Prostate gland (tissue), 2 donors: ENCODE measurements at regions not wholly inside any gene's neighbourhood (a gene's known extent, or its start where the extent isn't known, plus 50 kb on each side); places are given as distances from the start of the nearest gene placed in this dataset.

Experiments used
- DNase-seq: peaks from one replicate; pipeline ENCODE4 v3.0.0-alpha.2; 2019; ENCODE audit warnings: low spot score
- H3K27ac ChIP-seq, 2 donors: fragments of 200-600 bp; sonication (generic); 2 replicates each; pipeline ENCODE4 v1.5.1; 2017 to 2019
- H3K27me3 ChIP-seq: fragments of 200-600 bp; sonication (generic); replicated peaks from 2 replicates; pipeline ENCODE4 v1.5.1; 2019; ENCODE audit not compliant: insufficient read depth
- H3K36me3 ChIP-seq, 2 donors: fragments of 200-600 bp; sonication (generic); 1 replicate in 1 of 2; 2 replicates in 1 of 2; pipeline versions ENCODE4 v1.5.1 to v1.8.1; 2017 to 2019
- H3K4me1 ChIP-seq: fragments of 200-600 bp; sonication (generic); replicated peaks from 2 replicates; pipeline ENCODE4 v1.5.1; 2019
- H3K4me3 ChIP-seq, 2 donors: fragments of 200-600 bp; sonication (generic); 2 replicates each; pipeline ENCODE4 v1.5.1; 2017 to 2019
- H3K9me3 ChIP-seq: fragments of 200-600 bp; sonication (generic); 2 replicates; pipeline ENCODE4 v1.5.1; 2017
- POLR2A ChIP-seq: fragments of 450-650 bp; IDR thresholded peaks from one replicate; pipeline ENCODE4 v1.6.1; 2016; ENCODE audit warnings: antibody characterized with exemption, mild to moderate bottlenecking
- POLR2AphosphoS5 ChIP-seq: sonication (generic); formaldehyde crosslinking; IDR thresholded peaks from one replicate; pipeline ENCODE4 v1.6.1; 2017; ENCODE audit warnings: antibody characterized with exemption
- WGBS: methylation state at CpG from one replicate; pipeline ENCODE4 v1.1.5; 2018; 5-methylcytosine and 5-hydroxymethylcytosine counted together
- intact Hi-C: fragments of 100-400 bp; cut with DNase I; formaldehyde crosslinking; loops from one replicate; pipeline ENCODE4 v1.14.2; 2022
- TF ChIP-seq, protein P1 (sequence below), 4 experiments: fragments of 200-600 bp in 2 of 4; fragments of 450-650 bp in 2 of 4; sonication (generic) in 2 of 4; IDR thresholded peaks; 1 replicate in 3 of 4; 2 replicates in 1 of 4; pipeline ENCODE4 v1.5.1; 2016 to 2019; ENCODE audit warnings: antibody characterized with exemption in 4 of 4, mild to moderate bottlenecking in 2 of 4, moderate library complexity in 2 of 4

- DNase-seq, result no peak
- Histone ChIP-seq H3K36me3 (no peaks in the 10 kb centered on the region), H3K9me3 (no peaks in the 10 kb centered on the region), H3K4me3 (no peak overlapping the region), H3K4me1 (no peaks in the 10 kb centered on the region), H3K27ac (no peak overlapping the region), H3K27me3 (no peaks in the 10 kb centered on the region)
- 71% methylated on average over 4 of the region's 4 CpGs for WGBS
- no peak for TF ChIP-seq POLR2AphosphoS5
- no peak for TF ChIP-seq POLR2A
- TF ChIP-seq, protein P1, sequence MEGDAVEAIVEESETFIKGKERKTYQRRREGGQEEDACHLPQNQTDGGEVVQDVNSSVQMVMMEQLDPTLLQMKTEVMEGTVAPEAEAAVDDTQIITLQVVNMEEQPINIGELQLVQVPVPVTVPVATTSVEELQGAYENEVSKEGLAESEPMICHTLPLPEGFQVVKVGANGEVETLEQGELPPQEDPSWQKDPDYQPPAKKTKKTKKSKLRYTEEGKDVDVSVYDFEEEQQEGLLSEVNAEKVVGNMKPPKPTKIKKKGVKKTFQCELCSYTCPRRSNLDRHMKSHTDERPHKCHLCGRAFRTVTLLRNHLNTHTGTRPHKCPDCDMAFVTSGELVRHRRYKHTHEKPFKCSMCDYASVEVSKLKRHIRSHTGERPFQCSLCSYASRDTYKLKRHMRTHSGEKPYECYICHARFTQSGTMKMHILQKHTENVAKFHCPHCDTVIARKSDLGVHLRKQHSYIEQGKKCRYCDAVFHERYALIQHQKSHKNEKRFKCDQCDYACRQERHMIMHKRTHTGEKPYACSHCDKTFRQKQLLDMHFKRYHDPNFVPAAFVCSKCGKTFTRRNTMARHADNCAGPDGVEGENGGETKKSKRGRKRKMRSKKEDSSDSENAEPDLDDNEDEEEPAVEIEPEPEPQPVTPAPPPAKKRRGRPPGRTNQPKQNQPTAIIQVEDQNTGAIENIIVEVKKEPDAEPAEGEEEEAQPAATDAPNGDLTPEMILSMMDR (IDR thresholded peaks at IDR 0.05), result no peak
- intact Hi-C loops, result no loop called here
Measured at GRCh38 chr13:105343134-105343806, 1192.2 kb downstream of the EFNB2 start.

- H3K27ac ChIP-seq, result no peak overlapping the region
- H3K4me1 ChIP-seq, result no peaks in the 10 kb centered on the region
- no peaks in the 10 kb centered on the region for H3K9me3 ChIP-seq
- no peak for DNase-seq
- 91% methylated on average over 11 of the region's 11 CpGs for WGBS
- no peaks in the 10 kb centered on the region for H3K27me3 ChIP-seq
- intact Hi-C loops, result no loop called here
- H3K4me3 ChIP-seq, result no peak overlapping the region
- TF ChIP-seq POLR2A, result no peak
- TF ChIP-seq, protein P1 (IDR thresholded peaks at IDR 0.05), result no peak
- no peak for TF ChIP-seq POLR2AphosphoS5
- no peaks in the 10 kb centered on the region for H3K36me3 ChIP-seq
Measured at GRCh38 chr13:105342281-105342820, 1193.1 kb downstream of the EFNB2 start.

DNA sequence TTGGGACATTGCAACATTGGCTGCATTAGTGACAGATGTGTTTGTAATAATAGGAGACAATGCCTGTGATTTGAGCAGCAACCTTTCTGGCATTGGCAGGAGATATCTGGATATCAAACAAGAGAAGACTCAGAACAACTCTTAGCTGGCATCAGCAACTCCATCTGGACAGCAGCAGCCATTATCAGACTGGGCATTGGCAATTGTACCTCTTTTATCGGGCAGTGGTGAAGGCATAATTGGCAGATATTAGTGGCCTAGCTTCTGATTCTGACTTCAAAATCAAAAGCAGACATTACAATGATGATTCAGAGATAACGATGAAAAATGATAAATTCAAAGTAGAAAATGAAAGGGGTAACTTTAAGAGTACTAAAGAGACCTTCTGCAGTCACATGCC, 1193.7 kb downstream of the EFNB2 start:
- no peak for DNase-seq
- H3K4me1 ChIP-seq, result no peaks in the 10 kb centered on the region
- no peak overlapping the region for H3K4me3 ChIP-seq
- intact Hi-C loops, result no loop called here
- H3K36me3 ChIP-seq, result no peaks in the 10 kb centered on the region
- H3K27me3 ChIP-seq, result no peaks in the 10 kb centered on the region
- TF ChIP-seq, protein P1 (IDR thresholded peaks at IDR 0.05), result no peak
- no peak for TF ChIP-seq POLR2A
- no peak for TF ChIP-seq POLR2AphosphoS5
- H3K9me3 ChIP-seq, result no peaks in the 10 kb centered on the region
- WGBS, result 99% methylated on average over 2 of the region's 2 CpGs
- H3K27ac ChIP-seq, result no peak overlapping the region

- Histone ChIP-seq H3K36me3 (no peaks in the 10 kb centered on the region), H3K4me1 (no peaks in the 10 kb centered on the region), H3K4me3 (no peak overlapping the region), H3K9me3 (no peaks in the 10 kb centered on the region), H3K27ac (no peak overlapping the region), H3K27me3 (no peaks in the 10 kb centered on the region)
- DNase-seq, result no peak
- WGBS, result 94% methylated on average over 3 of the region's 3 CpGs
- intact Hi-C loops, result no loop called here
- TF ChIP-seq POLR2AphosphoS5, result no peak
- TF ChIP-seq, protein P1 (IDR thresholded peaks at IDR 0.05), result no peak
- no peak for TF ChIP-seq POLR2A
Measured at GRCh38 chr13:105341256-105341655, 1194.2 kb downstream of the EFNB2 start.

DNA sequence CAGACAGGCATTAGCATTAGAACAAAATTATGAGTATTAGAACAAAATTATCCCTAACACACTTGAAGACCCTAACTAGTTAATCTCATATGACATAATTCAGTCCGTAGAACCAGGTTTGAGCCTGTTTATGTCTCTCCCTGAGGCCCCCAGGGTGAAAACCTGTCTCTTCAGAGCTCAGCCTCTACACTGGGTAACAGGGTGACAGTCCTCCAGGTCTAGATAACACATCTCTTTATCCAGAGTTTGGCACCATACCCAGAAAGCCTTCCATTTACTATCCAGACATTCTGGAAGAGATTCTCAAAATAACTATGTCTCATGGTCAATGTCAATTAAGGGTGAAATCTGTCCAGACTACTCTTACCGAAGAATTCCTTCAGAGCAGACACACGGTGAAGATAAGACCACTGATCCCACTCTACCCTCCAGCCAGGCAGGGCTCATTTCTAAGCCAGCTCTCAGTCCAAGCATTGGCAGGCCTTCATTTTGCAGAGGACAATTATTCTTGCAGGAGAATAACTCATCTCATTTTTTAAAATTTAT, 1195.3 kb downstream of the EFNB2 start:
- Histone ChIP-seq H3K4me1 (no peaks in the 10 kb centered on the region), H3K4me3 (no peak overlapping the region), H3K27ac (no peak overlapping the region), H3K36me3 (no peaks in the 10 kb centered on the region), H3K9me3 (no peaks in the 10 kb centered on the region), H3K27me3 (no peaks in the 10 kb centered on the region)
- DNase-seq, result no peak
- WGBS, result 78% methylated on average over 3 of the region's 3 CpGs
- TF ChIP-seq, protein P1 (IDR thresholded peaks at IDR 0.05), result no peak
- TF ChIP-seq POLR2AphosphoS5 (no peak), POLR2A (no peak)
- intact Hi-C loops, result no loop called here
